ENCODE measurements at regions not wholly inside any gene's neighbourhood (a gene's known extent, or its start where the extent isn't known, plus 50 kb on each side); places are given as distances from the start of the nearest gene placed in this dataset.

DNA sequence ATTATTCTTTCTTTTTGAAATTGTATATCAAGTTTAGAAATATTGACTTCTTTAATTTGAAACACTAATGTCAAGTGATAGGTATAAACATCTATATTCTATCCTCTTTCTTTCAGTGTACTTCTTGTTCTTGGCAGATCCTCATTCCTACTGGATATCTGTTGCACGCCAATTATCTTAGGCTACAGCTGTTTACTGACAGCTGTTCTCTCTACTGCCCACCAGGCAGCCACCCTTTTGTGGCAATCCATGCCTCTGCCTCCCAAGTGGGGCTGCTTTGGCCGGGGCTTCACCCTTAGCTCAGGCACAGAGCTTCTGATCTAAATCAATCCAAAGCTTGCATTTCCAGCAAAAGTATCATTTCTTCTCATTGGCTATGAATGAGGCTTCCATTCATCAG lies 50.6 kb upstream of the ITSN2 start:
- DNase-seq (ENCODE audit: low read depth, low spot score): no peak
- no peak overlapping the region for H3K4me3 Mint-ChIP-seq
- TF ChIP-seq, protein P1, sequence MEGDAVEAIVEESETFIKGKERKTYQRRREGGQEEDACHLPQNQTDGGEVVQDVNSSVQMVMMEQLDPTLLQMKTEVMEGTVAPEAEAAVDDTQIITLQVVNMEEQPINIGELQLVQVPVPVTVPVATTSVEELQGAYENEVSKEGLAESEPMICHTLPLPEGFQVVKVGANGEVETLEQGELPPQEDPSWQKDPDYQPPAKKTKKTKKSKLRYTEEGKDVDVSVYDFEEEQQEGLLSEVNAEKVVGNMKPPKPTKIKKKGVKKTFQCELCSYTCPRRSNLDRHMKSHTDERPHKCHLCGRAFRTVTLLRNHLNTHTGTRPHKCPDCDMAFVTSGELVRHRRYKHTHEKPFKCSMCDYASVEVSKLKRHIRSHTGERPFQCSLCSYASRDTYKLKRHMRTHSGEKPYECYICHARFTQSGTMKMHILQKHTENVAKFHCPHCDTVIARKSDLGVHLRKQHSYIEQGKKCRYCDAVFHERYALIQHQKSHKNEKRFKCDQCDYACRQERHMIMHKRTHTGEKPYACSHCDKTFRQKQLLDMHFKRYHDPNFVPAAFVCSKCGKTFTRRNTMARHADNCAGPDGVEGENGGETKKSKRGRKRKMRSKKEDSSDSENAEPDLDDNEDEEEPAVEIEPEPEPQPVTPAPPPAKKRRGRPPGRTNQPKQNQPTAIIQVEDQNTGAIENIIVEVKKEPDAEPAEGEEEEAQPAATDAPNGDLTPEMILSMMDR (conservative IDR thresholded peaks at IDR 0.05): no peak
- H3K27me3 Mint-ChIP-seq (ENCODE audit: low read depth): peaks cover 3% of the 10 kb centered on the region
- H3K36me3 Mint-ChIP-seq (ENCODE audit: low read depth): no peaks in the 10 kb centered on the region
- no peaks in the 10 kb centered on the region for H3K9me3 Mint-ChIP-seq
- no peak overlapping the region for H3K27ac Mint-ChIP-seq (ENCODE audit: unreplicated experiment)
- H3K4me1 Mint-ChIP-seq: peaks cover 28% of the 10 kb centered on the region

DNA sequence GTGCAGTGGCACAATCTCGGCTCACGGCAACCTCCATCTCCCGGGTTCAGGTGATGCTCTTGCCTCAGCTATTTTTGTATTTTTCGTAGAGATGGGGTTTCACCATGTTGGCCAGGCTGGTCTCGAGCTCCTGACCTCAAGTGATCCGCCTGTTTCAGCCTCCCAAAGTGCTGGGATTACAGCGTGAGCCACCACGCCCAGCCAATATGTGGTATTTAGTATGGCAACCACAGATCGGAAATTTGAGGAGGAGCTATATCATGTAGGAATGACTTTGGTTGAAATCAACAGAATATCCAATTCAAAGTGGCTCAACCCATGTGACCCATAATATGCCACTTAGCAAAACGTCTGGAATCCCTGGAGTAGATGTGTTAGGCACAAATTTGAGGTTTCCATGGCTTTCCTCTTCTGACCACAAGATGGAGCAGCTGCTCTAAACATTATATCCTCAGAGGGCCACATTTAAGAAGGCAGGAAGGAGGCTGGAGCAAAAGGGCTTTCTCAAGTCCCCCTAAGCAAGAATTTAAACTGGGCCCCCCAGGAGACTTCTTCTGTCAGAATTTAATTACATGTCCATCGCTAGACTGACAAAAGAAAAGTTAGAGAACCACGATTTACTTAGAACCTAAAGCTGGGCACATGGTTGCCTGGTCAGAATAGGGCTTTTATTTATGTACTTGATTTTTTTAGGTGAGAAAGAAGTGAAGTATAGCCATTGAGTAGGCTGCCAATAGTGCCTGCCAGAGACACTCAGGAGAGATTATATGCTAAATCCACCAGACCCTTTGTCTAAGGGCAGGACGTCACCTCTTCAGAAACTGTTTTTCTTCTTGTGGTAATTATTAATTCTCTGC lies 49.6 kb upstream of the ITSN2 start:
- TF ChIP-seq, protein P1 (conservative IDR thresholded peaks at IDR 0.05): peak; percentile 90
- peak; percentile 44 for DNase-seq (ENCODE audit: low read depth, low spot score)

More for the DNA sequence above, 49.6 kb upstream of the ITSN2 start:
- peak overlapping the region; percentile 47 for H3K4me3 Mint-ChIP-seq
- H3K27me3 Mint-ChIP-seq (ENCODE audit: low read depth): peaks cover 3% of the 10 kb centered on the region
- H3K4me1 Mint-ChIP-seq: peaks cover 28% of the 10 kb centered on the region
- no peaks in the 10 kb centered on the region for H3K36me3 Mint-ChIP-seq (ENCODE audit: low read depth)
- H3K9me3 Mint-ChIP-seq: no peaks in the 10 kb centered on the region
- H3K27ac Mint-ChIP-seq (ENCODE audit: unreplicated experiment): no peak overlapping the region

Measured in neural crest cell (in vitro differentiated cells).